ENCODE measurements at regions not wholly inside any gene's neighbourhood (a gene's known extent, or its start where the extent isn't known, plus 50 kb on each side); places are given as distances from the start of the nearest gene placed in this dataset.

DNA sequence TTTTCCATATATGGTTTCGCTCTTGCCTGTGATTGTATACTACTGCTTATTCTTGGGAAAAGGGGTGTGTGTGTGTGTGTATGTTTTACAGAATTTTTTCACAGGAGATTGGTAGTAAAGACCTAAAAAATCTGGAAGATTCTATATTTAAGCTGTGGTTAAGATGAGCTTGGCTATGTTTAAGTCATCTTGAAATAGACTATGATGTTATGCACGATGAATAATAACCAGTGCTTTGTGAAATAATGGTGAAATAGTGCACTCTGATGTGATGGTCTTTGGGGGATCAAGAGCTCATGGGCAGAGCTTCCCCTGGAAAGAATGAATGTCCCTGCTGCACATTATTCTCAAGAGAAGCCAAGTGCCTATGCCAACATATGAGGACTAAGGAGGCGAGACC lies 301.0 kb downstream of the ACTL7B start:
- no peaks in the 10 kb centered on the region for H3K36me3 Mint-ChIP-seq (ENCODE audit: insufficient read depth)
- ATAC-seq (replicated peaks; ENCODE audit: extremely low read depth, poor library complexity, severe bottlenecking) (no peak), DNase-seq (ENCODE audit: low spot score in 2 of 2) (no peak)
- H3K4me1 Mint-ChIP-seq, result no peaks in the 10 kb centered on the region
- H3K4me3 Mint-ChIP-seq, result no peak overlapping the region
- no peak overlapping the region for H3K27ac Mint-ChIP-seq (ENCODE audit: low read depth)
- no peaks in the 10 kb centered on the region for H3K27me3 Mint-ChIP-seq
- H3K9me3 Mint-ChIP-seq, result peaks cover 5% of the 10 kb centered on the region

DNA sequence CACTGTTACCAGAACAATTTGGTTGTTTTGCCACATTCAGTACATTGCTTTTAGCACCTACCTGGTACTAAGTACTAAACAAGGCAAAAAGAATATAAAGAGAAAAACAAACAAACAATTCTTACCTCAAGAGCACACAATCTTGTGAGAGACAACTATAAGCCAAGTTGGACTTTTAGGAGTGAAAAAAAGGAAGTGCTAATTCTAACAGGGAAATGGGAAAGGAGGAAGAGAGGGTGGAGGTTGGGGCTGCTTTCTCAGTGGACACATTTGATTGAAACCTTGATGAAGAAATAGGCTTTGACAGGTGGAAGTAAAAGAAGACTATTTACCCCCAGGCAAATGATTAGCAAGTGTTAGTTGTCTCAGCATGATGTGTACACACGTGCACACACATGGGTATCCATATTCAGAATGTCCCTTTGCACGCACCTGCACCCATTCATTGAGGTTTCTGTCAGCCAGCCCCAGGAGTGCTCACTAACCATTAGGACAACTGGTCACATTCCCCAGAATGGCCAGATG lies 302.6 kb downstream of the ACTL7B start:
- no peak for DNase-seq (ENCODE audit: low spot score in 2 of 2)

DNA sequence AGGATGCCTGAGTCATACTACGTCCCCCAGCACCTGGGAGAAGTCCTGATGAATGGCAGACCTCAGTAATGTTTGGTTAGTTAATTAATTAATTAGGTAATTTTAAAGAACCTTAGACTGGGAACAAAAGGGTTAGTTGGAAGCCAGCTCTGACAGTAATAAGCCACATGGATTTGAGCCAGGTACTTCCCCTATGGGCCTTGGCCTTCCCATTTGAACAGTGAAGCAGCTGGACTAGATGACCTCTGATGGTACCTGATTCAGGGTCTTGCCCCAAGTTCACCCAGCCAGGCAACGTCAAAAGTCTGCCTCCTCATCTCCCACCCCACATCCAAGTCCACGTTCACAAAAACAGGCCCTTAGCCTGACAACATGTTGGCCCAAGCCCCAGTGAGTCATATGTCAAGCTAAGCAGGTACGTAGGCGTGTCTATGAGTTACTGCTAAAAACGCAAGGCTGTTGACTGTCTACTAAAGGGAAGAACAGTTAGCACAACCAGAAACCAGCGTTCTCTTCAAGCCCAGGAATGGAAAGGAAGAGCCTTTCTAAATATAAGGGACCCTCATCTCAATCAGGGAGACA lies 303.2 kb downstream of the ACTL7B start:
- Mint-ChIP-seq H3K27me3 (no peaks in the 10 kb centered on the region), H3K36me3 (ENCODE audit: insufficient read depth) (no peaks in the 10 kb centered on the region), H3K27ac (ENCODE audit: low read depth) (no peak overlapping the region), H3K4me3 (no peak overlapping the region), H3K4me1 (no peaks in the 10 kb centered on the region), H3K9me3 (no peaks in the 10 kb centered on the region)
- DNase-seq (ENCODE audit: low spot score in 2 of 2) (no peak), ATAC-seq (replicated peaks; ENCODE audit: extremely low read depth, poor library complexity, severe bottlenecking) (no peak)

More for the DNA sequence above, 302.6 kb downstream of the ACTL7B start:
- Mint-ChIP-seq H3K27ac (ENCODE audit: low read depth) (no peak overlapping the region), H3K36me3 (ENCODE audit: insufficient read depth) (no peaks in the 10 kb centered on the region), H3K4me1 (no peaks in the 10 kb centered on the region), H3K9me3 (peaks cover under 1% of the 10 kb centered on the region), H3K4me3 (no peak overlapping the region), H3K27me3 (no peaks in the 10 kb centered on the region)
- no peak for ATAC-seq (replicated peaks; ENCODE audit: extremely low read depth, poor library complexity, severe bottlenecking)

DNA sequence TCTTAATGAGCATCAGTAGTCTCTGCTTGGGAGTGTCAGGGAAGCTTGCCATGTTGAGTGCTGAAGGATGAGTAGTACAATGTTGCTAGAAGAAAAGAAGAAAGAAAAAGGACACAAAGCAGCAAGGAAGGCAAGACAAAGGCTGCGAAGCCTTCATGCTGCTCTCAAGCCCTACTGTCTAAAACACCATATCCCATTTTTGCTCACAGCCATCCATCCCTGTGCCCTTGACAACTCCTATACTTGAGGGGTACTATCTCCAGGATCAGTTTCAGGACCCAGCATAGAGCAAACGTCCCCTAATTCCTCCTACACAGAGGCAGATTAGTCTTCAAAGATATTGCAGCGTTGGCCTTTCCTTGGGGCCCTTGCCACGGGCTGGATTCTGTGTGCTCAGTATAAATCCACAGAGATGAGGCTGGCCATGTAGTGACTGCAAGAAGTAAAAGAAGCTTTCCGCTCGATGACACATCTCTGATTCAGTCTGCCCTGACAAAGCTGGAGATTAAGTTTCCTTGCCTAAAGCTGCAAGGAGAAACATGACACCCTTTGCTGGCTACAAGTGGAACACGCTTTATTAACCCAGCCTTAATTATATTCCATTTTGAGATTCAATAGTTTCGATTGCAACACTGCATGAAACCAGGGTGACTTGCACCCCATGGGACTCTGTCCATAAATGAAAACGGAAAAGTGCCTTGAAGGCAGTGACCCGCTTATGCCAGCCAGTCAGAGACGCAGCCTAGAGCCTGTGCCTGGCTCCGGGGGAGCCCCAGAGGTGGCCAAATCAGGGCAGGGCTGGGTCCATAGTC lies 304.6 kb downstream of the ACTL7B start:
- no peak overlapping the region for H3K4me3 Mint-ChIP-seq
- ATAC-seq (replicated peaks; ENCODE audit: extremely low read depth, poor library complexity, severe bottlenecking) (no peak), DNase-seq (ENCODE audit: low spot score in 2 of 2) (no peak)
- no peaks in the 10 kb centered on the region for H3K27me3 Mint-ChIP-seq
- no peaks in the 10 kb centered on the region for H3K9me3 Mint-ChIP-seq
- no peaks in the 10 kb centered on the region for H3K4me1 Mint-ChIP-seq
- no peak overlapping the region for H3K27ac Mint-ChIP-seq (ENCODE audit: low read depth)
- no peaks in the 10 kb centered on the region for H3K36me3 Mint-ChIP-seq (ENCODE audit: insufficient read depth)

DNA sequence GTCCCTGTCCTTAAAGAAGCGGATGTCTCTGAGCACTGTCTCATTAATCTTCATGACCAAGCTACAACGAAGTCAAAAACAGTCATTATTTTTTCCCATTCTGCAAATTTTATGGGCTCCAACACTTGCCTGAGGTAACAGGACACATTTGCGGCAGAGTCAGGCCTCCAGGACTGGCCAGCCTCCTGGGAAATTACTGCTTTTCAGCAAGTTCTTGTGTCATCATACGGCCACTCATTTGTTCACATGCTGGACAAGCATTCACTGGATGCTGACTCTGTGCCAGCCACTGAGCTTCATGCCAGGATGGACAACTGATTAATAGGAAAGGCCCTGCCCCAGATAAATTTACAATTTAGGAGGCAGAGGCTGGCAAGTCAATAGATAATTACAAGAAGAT lies 305.7 kb downstream of the ACTL7B start:
- no peak overlapping the region for H3K27ac Mint-ChIP-seq (ENCODE audit: low read depth)
- no peaks in the 10 kb centered on the region for H3K9me3 Mint-ChIP-seq
- DNase-seq (ENCODE audit: low spot score in 2 of 2), result no peak
- no peak overlapping the region for H3K4me3 Mint-ChIP-seq
- no peaks in the 10 kb centered on the region for H3K36me3 Mint-ChIP-seq (ENCODE audit: insufficient read depth)
- ATAC-seq (replicated peaks; ENCODE audit: extremely low read depth, poor library complexity, severe bottlenecking), result no peak
- no peaks in the 10 kb centered on the region for H3K4me1 Mint-ChIP-seq
- H3K27me3 Mint-ChIP-seq, result no peaks in the 10 kb centered on the region

DNA sequence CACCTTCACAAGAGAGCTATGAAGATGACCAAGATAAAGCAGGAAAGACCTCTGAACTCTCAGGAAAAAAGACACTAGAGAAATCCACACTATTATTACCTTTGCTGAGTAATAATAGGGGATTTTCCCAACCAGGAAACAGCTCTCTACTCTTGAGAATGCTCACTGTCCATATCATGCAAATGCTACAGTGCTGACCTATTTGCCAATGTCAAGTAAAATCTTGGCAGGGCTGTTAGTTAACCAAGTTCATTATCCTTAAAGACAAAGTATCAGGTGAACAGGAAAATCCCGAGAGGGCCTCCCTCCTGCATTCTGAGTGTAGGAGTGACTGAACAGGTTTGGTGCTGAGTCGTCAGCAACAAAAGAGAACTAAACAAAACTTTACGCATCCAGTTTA lies 306.6 kb downstream of the ACTL7B start:
- Mint-ChIP-seq H3K27me3 (no peaks in the 10 kb centered on the region), H3K4me3 (no peak overlapping the region), H3K4me1 (no peaks in the 10 kb centered on the region), H3K9me3 (no peaks in the 10 kb centered on the region), H3K36me3 (ENCODE audit: insufficient read depth) (no peaks in the 10 kb centered on the region), H3K27ac (ENCODE audit: low read depth) (no peak overlapping the region)
- no peak for ATAC-seq (replicated peaks; ENCODE audit: extremely low read depth, poor library complexity, severe bottlenecking)
- no peak for DNase-seq (ENCODE audit: low spot score in 2 of 2)

DNA sequence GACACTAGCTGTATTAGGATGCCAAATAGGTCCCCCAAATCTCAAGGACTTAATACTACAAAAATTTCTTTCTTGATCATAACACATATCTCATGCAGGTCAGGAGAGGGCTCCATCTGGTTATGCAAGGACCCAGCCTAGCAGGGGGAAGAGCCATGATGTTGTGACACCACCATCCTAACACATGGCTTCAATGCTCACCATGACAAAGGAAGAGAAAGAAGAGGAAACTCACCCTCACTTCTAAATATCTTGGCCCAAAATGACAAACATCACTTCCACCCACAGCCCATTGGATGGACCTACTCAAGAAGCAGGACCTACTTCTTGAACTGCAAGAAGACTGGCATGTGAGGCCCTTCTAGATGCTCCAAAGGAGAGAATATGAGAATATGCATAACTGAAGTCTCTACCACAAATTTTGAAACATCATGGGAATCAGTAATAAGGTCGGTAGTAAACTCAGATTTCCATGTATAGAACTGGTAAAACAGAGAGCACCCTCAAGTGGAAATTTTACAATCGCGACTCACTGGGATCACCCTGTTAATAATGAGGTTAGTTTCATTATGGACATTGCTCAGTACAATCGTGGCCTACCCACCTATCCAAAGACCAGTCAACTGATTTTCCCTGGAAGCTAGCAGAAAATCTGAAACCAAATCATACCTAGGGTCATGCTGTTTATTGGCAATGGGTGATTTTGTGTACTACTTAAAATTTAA lies 308.2 kb downstream of the ACTL7B start:
- Mint-ChIP-seq H3K4me3 (no peak overlapping the region), H3K27me3 (no peaks in the 10 kb centered on the region), H3K27ac (ENCODE audit: low read depth) (no peak overlapping the region), H3K36me3 (ENCODE audit: insufficient read depth) (no peaks in the 10 kb centered on the region), H3K4me1 (no peaks in the 10 kb centered on the region), H3K9me3 (no peaks in the 10 kb centered on the region)
- DNase-seq (ENCODE audit: low spot score in 2 of 2) (no peak), ATAC-seq (replicated peaks; ENCODE audit: extremely low read depth, poor library complexity, severe bottlenecking) (no peak)

DNA sequence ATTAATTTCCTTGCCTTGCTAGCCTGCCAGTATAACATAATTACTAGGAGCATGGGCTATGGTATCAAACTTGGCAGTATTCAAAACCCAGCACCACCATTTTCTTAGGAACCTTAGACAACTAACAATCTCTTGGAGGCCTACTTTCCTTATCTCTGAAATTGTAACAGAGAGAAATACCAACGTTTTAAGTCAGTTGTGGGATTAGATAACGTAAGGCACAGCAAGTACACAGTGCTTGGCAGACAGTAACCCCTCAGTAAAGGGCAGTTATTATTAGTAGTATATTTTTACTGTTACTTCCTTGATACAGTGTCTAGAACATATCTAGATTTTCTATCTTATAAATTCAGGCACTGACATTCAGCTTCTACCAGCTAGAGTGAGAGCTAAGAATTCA lies 309.6 kb downstream of the ACTL7B start:
- no peak for ATAC-seq (replicated peaks; ENCODE audit: extremely low read depth, poor library complexity, severe bottlenecking)
- Mint-ChIP-seq H3K27me3 (no peaks in the 10 kb centered on the region), H3K9me3 (no peaks in the 10 kb centered on the region), H3K4me3 (no peak overlapping the region), H3K4me1 (no peaks in the 10 kb centered on the region), H3K27ac (ENCODE audit: low read depth) (no peak overlapping the region), H3K36me3 (ENCODE audit: insufficient read depth) (no peaks in the 10 kb centered on the region)
- no peak for DNase-seq (ENCODE audit: low spot score in 2 of 2)

DNA sequence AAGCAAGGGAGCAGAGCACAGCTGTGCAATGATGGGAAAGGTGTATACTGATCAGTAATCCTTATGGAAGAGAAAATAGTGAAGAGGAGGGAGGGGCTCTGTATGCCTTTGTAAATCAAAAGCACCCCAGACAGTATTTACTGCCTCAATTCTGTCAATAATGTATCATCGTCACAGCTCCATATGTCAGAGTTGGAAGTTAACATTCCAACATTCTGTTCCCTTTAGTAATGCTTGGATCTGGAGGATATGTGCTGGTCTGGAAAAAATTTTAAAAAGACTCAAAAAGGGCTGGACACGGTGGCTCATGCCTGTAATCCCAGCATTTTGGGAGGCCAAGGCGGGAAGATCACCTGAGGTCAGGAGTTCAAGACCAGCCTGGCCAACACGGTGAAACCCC lies 310.4 kb downstream of the ACTL7B start:
- Mint-ChIP-seq H3K27ac (ENCODE audit: low read depth) (no peak overlapping the region), H3K4me3 (no peak overlapping the region), H3K27me3 (no peaks in the 10 kb centered on the region), H3K4me1 (no peaks in the 10 kb centered on the region), H3K9me3 (no peaks in the 10 kb centered on the region), H3K36me3 (ENCODE audit: insufficient read depth) (no peaks in the 10 kb centered on the region)
- no peak for DNase-seq (ENCODE audit: low spot score in 2 of 2)
- no peak for ATAC-seq (replicated peaks; ENCODE audit: extremely low read depth, poor library complexity, severe bottlenecking)

DNA sequence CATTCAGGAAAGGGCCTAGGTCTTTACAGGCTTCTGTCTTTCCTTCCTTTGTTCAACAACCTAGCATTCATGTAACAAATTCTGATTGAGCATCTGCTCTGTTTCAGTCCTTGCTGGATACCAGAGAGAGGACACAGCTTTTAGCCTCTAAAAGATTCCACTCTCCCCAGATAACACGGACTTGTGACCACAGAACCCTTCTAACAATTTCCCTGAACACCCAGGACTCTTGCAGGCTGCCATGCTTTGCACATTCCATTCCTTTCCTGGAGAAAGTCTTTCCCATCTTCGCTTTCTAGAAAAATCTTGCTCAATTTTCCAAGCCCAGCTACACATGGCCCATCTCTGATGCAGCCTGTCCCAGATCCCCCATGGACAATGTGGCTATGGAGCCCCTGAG lies 310.9 kb downstream of the ACTL7B start:
- ATAC-seq (replicated peaks; ENCODE audit: extremely low read depth, poor library complexity, severe bottlenecking) (no peak), DNase-seq (ENCODE audit: low spot score in 2 of 2) (no peak)
- Mint-ChIP-seq H3K9me3 (no peaks in the 10 kb centered on the region), H3K4me3 (no peak overlapping the region), H3K36me3 (ENCODE audit: insufficient read depth) (no peaks in the 10 kb centered on the region), H3K27me3 (no peaks in the 10 kb centered on the region), H3K27ac (ENCODE audit: low read depth) (no peak overlapping the region), H3K4me1 (no peaks in the 10 kb centered on the region)

DNA sequence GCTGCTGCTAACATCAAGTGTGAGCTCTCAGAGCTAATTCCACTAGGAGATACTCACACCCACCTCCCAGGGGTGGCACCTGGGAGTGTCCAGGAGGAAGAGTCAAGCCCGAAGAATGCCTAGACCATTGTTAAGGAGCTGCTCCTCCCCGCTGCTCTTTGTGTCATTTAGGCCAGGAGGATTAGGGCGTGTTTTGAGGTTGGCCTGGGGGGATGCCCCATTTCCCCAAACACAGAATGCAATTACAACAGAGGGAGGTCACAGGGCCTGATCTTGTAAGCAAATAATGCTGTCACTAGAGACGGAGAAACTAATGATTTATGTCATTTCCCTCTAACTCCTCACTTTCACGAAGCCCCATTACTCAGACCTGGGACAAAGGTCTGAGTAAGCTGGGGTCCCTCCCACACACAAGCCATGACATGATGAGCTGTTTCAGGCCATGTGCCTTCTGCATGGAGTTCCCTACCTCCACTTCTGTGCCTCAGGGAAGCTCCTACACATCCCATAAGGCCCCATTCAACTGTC lies 312.5 kb downstream of the ACTL7B start:
- Mint-ChIP-seq H3K27ac (ENCODE audit: low read depth) (no peak overlapping the region), H3K9me3 (no peaks in the 10 kb centered on the region), H3K27me3 (no peaks in the 10 kb centered on the region), H3K4me3 (no peak overlapping the region), H3K4me1 (no peaks in the 10 kb centered on the region), H3K36me3 (ENCODE audit: insufficient read depth) (no peaks in the 10 kb centered on the region)
- no peak for ATAC-seq (replicated peaks; ENCODE audit: extremely low read depth, poor library complexity, severe bottlenecking)
- no peak for DNase-seq (ENCODE audit: low spot score in 2 of 2)

DNA sequence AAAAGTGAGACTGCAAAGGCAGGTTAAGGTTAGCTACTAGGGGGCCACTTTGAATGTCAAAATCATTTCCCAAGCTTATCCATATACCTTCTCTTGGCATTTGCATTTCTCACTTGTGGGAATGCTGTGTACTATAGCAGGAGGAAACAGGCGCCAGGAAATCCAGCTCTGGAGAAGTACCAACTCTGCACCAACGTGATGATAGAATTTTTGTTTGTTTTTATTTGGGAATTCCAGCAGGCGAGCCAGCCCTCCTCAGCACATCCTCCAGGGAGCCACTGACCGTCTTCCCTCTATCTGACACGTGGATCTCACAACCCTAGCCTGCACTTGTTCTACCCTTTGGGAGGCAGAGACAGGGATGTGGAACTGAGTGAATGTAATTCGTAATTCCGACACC lies 318.0 kb downstream of the ACTL7B start:
- Mint-ChIP-seq H3K27ac (ENCODE audit: low read depth) (no peak overlapping the region), H3K9me3 (peaks cover 10% of the 10 kb centered on the region), H3K4me3 (no peak overlapping the region)

More for the DNA sequence above, 318.0 kb downstream of the ACTL7B start:
- ATAC-seq (replicated peaks; ENCODE audit: extremely low read depth, poor library complexity, severe bottlenecking) (no peak), DNase-seq (ENCODE audit: low spot score in 2 of 2) (no peak)
- no peaks in the 10 kb centered on the region for H3K4me1 Mint-ChIP-seq
- H3K27me3 Mint-ChIP-seq, result no peaks in the 10 kb centered on the region
- no peaks in the 10 kb centered on the region for H3K36me3 Mint-ChIP-seq (ENCODE audit: insufficient read depth)

Measured in central memory CD8-positive, alpha-beta T cell (primary cell).